G401 (cell line): ENCODE measurements at regions not wholly inside any gene's neighbourhood (a gene's known extent, or its start where the extent isn't known, plus 50 kb on each side); places are given as distances from the start of the nearest gene placed in this dataset.
"Not testable (repeated sequence)": the region's sequence is repeated elsewhere in the genome, so short reads cannot be mapped to it uniquely, and the experiment has no call there.

Experiments
- DNase-seq: peaks from one replicate; pipeline ENCODE4 v3.0.0-alpha.2; 2015; ENCODE audit warnings: low spot score
- in situ Hi-C: cut with HindIII; loops from 2 replicates; pipeline ENCODE4 v1.10.0; 2016; ENCODE audit warnings: low sequenced_read_pairs, mixed read lengths

DNA sequence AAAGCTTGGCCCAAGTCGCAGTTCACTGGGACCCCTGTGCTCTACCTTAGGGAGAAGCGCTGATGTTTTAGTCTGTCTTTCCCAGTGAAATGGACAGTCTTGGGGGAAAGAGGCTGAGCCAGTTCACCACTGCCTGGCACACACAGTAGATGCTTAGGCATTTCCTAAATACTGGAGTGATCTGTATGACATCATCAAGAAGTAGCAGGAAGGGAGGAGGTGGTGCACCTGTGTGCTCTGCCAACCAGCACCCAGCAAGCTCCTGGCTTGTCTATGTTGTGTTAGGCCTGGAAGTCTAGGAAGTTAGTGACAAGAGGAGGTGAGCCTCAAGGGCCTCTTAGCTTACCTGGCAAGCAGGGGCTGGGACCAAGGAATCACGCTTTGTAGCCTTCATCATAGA lies 158.2 kb upstream of the NFIA start:
- DNase-seq = no peak
- in situ Hi-C loops = no loop called here

DNA sequence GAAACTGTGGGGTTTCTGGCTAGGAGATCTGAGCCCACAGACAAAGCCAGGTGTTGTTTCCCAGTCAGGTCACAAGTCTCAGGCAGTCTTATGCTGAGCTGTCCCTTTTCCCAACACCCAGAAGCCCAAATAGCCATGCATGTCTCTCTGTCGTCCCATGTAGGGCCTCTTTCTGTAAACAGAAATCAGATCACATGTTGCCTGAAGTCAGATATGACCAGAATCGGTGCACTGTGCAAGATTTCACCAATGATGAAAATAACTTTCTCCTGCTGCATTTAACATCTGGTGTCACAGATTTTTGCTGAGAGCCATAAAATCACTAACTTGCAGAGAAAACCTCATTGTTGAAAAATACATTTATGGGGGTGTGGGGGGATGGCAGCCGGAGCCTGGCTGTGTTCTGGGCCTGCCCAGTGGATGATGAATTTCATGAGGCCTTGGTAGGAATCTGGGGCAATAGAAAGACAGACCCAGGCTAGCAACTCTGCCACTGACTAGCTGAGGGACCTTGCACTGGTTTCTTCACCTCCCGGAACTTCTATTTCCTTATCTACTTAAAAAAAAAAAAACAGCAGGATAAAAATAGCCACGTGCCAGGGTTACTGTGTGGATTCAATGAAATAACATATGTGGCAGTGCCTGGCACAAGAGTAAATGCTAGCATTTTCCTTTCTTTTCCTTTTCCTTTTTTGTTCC lies 158.8 kb upstream of the NFIA start:
- no peak for DNase-seq
- in situ Hi-C loops = no loop called here

DNA sequence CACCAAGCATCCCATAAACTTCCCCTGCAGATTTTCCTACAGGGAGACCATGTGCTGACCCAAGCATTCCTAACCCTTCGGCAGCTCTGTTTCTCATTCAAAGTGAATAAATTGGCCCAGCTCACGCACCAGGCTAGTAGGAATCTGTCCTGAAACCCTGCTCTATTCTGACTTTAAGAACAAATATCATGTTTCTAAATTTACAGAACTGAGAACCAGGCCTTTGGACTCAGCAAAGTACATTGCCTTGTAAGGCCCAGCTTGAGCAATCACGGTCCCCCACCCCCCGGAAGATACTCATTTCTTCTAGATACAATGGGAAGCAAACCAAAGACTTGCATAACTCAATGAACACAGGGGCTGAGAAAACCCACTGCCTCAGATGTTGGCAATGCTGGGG lies 160.1 kb upstream of the NFIA start:
- in situ Hi-C loops = no loop called here
- no peak for DNase-seq

DNA sequence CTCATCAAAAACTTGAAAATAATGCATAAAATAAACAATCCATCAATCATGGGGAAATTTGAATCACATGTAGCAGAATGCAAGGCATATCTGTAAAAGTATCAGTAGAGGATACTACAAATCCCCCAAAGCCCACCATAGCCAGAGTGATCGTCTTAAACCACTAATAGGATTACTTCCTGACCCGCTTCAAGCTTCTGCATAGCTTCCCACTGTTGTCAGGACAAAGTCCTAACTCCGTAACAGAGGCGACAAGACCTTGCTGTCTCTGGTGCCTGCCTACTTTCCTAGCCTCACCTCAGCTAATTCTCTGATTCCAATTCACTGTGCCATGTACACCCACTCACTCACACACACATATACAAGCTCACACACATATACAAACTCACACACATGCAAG lies 161.2 kb upstream of the NFIA start:
- in situ Hi-C loops = no loop called here

DNA sequence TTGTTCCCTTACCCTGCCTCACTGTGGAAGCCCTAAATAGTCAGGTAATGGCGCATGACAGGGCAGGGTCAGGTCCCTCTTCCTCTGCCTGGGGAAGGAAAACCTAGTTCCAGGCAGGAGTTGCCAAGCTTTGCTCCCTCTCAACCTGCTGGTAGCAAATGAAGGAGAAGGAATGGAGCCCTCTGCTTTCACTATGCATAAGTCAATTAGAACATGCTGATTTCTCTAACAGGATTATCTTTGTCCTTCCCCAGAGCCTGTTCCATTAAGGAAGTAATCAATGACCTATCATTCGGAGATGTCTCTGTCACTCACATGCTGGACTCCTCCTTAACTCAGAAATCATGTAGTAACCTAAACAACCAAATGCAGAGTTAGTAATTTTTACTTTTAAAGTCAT lies 161.8 kb upstream of the NFIA start:
- DNase-seq = no peak
- in situ Hi-C loops = no loop called here

More for the DNA sequence above, 161.2 kb upstream of the NFIA start:
- DNase-seq = no peak

DNA sequence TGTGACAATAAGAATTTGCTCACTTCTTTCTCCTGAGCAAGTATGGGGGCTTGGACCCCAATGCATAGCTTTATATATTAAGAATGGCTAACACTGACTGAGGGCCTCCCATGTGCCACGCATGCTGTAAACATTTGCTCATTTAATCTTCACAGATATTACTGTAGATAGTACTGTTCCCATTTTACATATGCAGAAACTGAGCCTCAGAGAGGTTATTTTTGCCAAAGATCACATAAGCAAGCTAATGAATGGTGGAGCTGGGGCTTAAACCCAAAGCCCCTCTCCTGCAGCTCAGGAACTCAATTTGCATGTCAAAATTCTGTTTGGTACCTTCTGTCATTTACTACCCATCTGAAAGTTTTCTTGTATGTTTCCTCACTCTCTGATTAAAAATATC lies 163.5 kb upstream of the NFIA start:
- in situ Hi-C loops = no loop called here
- DNase-seq = no peak

DNA sequence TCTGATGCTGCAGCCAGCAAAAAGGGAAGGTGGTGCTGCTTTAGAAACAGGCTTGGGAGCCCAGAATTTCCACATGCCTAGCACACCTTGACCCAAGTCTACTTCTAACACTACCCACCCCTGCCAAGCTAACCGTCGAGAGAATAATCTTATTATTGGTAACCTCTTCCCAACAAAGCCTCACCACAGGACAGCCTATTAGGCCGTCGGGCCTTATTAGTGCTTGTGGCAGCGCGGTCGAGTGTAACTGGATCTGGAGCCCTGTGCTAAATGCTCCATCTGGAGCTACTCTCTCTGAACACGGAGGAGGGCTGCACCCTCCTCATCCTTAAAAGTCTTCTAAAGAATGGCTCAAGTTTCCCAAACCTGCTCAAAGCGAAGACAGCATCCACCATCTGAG lies 165.5 kb upstream of the NFIA start:
- peak; percentile 22 for DNase-seq
- in situ Hi-C loops = no loop called here

DNA sequence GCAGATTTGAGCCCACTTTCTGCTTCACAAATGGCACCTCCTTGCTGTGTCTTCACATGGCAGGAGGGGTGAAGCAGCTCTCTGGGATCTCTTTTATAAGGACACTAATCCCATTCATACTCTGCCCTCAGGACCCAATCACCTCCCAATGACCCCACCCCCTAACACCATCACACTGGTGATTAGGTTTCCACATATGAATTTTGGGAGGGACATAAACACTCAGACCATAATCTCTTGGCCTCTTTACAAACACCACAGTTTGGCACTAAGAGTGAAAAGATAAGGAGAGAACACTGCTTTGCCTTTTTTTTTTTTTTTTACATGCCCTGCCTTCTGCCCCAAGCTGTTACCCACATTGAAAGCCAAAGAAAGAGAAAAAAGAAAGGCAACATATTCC lies 166.2 kb upstream of the NFIA start:
- DNase-seq = no peak
- in situ Hi-C loops = no loop called here

DNA sequence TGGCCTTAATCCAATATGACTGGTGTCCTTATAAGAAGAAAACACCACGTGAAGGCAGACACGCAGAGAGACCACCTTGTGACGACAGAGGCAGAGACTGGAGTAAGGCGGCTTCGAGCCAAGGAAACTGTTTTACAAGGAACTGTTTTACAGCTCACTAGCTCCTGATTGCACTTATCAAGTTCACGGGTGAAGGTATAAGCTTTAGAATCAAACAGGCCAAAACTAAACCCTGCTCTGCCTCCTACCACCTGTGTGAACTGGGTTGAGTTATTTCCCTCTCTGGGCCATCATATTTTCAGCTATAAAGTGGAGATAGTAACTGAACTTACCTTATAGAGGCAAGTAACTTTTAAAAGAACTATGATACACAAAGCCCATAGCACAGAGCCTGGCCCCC lies 166.9 kb upstream of the NFIA start:
- in situ Hi-C loops = no loop called here
- DNase-seq = no peak

DNA sequence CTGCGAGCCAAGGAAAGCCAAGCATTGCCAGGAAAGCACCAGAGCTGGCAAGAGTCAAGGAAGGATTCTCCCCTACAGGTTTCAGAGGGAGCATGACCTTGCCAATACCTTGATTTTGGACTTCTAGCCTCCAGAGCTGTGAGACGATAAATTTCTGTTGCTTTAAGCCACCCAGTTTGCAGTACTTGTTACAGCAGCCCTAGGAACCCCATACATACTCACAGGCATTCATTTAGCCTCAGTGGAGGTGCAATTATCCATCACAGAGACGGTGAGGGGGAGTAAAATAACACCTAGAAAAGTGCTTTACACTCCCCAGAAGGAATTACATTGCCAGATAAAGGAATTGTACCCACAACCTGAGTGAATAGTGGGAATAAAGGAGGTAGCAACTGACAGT lies 167.4 kb upstream of the NFIA start:
- DNase-seq = no peak
- in situ Hi-C loops = no loop called here

DNA sequence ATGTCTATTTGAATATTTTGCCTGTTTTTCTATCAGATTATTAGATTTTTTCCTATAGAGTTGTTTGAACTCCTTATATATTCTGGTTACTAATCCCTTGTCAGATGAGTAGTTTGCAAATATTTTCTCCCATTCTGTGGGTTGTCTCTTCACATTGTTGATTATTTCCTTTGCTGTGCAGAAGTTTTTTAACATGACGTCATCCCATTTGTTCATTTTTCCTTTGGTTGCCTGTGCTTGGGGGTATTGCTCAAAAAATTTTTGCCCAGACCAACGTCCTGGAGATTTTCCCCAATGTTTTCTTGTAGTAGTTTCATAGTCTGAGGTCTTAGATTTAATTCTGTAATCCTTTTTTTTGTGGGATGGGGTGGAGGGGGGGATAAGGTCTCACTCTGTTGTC lies 168.7 kb upstream of the NFIA start:
- DNase-seq, in situ Hi-C loops: not testable (repeated sequence)

DNA sequence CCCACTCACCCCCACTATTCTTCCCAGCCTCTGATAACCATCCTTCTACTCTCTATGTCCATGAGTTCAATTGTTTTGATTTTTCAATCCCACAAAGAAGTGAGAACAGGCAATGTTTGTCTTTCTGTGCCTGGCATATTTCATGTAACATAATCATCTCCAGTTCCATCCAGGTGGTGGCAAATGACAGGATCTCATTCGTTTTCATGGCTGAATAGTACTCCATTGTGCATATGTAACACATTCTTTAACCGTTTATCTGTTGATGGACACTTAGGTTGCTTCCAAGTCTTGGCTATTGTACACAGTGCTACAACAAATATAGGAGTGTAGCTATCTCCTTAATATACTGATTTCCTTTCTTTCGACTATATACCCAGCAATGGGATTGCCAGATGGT lies 169.3 kb upstream of the NFIA start:
- DNase-seq = no peak
- in situ Hi-C loops = no loop called here

DNA sequence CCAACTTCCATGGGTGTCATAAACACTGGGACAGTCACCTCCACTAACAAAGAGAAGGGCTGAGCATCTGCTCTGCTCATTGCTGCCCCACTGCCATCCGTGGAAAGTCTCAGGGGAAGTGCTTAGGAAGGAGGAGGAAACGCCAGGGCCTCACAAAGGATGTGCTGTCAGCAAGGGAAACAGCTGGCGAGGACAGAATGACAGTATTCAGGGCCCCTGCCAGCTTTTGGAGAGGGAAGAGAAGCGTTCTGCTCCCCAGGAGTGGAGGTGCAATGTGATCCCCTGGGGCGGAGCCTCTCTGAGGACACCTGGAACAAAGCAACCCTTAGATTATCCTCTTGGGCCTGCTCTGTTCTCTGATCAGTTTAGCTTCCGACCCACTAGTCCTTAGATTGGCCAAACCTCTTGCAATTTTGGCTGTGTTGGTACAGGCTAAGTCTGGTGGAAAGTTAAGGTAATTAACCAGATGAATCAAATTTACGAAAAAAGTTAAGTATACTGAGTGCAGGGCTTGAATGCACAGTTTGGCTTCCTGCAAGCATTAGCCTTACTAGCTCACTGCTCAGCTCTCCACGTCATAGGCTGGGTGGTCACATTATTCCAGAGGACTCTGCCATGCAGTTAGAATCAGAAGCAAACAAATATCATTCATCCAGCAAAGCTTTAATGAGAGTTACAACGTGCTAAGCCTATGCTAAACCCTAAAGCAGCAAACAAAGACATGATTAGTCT lies 170.2 kb upstream of the NFIA start:
- no peak for DNase-seq
- in situ Hi-C loops = no loop called here

DNA sequence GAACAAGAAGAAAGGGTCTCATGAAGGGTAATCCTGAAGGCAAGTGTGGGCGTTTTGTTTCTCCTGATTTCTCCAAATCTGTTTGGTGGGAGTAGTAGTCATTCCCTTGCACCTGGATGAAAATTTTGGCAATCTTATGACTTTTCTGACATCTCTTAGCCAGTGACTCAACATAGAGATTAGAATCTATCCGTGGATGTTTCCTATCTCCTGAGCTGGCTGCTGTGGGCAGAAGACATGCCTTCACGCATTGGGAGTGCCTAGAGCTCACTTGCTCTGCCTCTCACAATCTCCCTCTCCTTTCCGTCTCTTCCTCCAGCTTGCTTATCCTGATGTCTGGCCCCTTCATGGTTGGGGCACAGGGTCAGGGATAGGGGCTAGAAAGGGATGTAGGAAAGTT lies 174.2 kb upstream of the NFIA start:
- in situ Hi-C loops = no loop called here
- no peak for DNase-seq

DNA sequence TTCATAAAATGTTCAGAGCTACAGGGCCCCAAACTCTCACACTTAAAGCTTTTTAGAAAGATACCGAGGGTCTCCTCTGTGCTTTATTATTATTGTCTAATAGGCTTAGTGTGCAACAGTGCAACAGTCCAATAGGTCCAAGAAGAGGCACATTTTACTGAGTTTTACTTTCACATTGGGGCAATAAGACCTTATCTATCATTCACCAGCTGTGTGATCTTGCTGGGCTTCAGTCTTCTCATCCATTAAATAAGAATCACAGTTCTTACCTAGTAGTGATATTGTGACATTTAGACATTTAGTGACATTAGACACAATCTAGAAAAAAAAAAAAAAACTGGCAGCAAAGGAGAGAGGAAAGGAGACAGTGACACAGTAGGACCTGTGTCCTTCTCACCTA lies 175.8 kb upstream of the NFIA start:
- in situ Hi-C loops = no loop called here

DNA sequence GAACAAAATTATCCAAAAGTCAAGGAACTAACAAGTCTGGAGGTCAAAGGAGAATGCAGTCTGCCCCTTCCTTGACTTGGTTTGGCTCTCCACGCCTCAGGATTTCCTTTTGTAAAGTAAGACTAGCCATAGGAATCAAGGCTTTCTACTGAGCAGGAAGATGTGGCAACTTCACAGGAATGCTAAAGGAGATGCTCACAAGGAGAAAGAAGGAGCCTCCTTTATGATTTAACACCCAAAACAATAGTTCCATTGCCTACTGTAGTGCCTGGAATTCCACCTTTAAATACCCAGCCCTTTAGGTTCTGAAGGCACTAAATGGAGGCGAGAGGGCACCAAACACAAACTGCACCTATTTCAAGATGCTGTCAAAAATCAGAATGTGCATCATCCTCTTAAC lies 176.3 kb upstream of the NFIA start:
- no peak for DNase-seq
- in situ Hi-C loops = no loop called here

More for the DNA sequence above, 175.8 kb upstream of the NFIA start:
- no peak for DNase-seq

DNA sequence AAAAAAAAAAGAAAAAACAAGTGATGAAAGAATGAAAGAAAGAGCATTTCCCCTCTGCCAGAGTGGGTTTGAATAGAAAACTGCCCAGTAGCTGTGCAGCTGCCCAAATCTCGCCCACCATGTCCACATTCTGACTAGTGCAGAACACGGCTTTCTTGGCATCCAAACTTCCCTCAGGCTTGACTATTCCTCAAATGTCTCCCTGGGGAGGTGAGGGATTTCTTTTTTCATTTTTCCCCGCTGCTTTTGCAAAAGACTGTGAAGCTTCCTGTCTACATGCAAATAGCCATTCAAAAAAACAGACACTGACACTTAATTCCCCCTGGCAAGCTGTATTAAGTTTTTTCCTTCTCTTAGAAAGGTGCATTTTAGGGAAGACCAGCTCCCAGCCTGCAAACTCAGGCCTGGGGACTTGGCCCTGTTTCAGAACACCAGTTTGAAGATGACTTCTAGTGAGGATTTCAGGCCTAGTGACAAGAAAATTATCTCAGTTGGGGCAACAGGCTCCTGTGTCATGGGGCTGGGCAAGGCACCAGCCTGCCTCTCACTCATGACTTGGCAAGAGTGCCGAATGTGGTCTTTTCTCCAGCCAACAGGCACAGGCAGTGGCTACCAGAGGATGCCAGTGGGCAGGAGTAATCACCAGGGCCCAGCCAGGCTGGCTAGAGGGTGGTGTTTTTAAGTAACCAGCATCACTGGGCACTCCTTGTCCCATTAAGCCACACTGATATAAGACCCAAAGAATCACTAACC lies 178.1 kb upstream of the NFIA start:
- peak; percentile 32 for DNase-seq
- in situ Hi-C loops = no loop called here

DNA sequence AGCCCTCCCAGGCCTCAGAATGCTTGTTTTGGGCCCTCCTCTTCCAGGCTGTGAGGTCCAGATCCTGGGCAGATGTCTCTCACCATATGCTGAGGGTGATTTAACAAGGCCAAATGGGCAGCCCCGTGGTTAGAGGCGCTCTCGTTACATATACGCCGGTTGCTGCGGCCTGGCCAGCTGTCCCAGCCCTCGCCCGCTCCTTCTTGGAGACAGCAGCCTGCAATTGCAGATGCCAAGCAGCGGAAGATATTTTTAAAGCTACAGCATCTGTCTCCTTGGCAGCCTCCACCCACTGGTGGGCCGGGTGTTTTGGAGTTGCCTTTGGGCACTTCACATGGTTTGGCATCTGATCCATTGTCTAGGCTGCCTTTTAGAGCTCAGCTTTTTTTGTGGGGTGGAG lies 178.8 kb upstream of the NFIA start:
- peak; percentile 20 for DNase-seq
- in situ Hi-C loops = no loop called here

DNA sequence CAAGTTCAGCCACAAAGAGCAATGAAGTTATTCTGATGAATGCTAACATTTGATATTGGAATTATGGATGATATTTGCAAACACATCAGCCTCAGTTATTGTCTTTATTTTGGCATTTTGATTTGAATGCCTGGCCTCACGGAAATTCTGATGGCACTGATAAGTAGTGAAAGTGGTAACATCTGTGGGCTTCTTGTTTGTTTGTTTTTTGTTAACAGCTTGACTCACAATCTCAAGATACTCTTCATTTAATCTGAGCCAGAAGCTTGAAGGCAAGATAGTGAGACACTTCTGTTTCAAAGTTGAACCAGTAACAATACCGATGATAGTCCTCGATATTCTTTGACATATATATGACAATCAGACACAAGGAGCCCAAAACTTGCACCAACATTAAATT lies 182.9 kb upstream of the NFIA start:
- DNase-seq = no peak
- in situ Hi-C loops = no loop called here

DNA sequence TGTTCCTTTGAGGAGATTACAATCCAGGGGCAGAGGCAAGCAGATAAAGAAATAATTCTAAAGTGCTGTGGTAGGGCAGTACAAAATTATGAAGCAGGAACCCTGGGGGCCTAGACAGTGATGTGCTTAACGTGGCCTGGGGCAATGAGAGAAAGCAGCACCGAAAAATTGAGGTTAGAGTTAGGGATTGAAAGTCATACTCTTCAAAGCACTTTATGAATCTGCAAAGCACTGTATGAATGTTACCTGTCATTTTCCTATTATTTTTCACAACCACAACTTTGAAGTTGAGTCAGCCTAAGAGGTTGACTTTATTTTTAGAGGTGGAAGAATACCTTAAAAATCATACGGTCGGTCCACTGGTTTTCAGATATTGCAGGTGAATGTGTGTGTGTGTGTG lies 183.4 kb upstream of the NFIA start:
- no peak for DNase-seq
- in situ Hi-C loops = no loop called here
